CD14-positive monocyte (primary cell): ENCODE measurements at regions not wholly inside any gene's neighbourhood (a gene's known extent, or its start where the extent isn't known, plus 50 kb on each side); places are given as distances from the start of the nearest gene placed in this dataset.

Experiments used
- DNase-seq, 3 donors: peaks; one replicate each; pipeline ENCODE4 v3.0.0-alpha.2; 2011 to 2022
- H2AFZ ChIP-seq: 2 replicates; pipeline ENCODE4 v1.6.0; 2012; ENCODE audit warnings: mild to moderate bottlenecking, low read depth, low read length, inconsistent platforms; ENCODE audit not compliant: insufficient read depth, poor library complexity, severe bottlenecking
- H3K27ac ChIP-seq, 2 donors: 1 replicate in 1 of 2; 2 replicates in 1 of 2; pipeline ENCODE4 v1.5.1; 2012 to 2013; ENCODE audit warnings: low read length in 2 of 2, control low read depth in 1 of 2, inconsistent platforms in 1 of 2, low read depth in 1 of 2, mild to moderate bottlenecking in 1 of 2
- H3K27me3 ChIP-seq, 2 donors: one replicate each; pipeline versions ENCODE4 v1.6.0 to v1.6.1; 2011 to 2013; ENCODE audit warnings: low read length in 2 of 2; ENCODE audit not compliant: control insufficient read depth in 2 of 2, insufficient read depth in 2 of 2
- H3K36me3 ChIP-seq, 2 donors: replicated peaks in 1 of 2; 1 replicate in 1 of 2; 2 replicates in 1 of 2; pipeline versions ENCODE4 v1.5.1 to v1.6.1; 2012 to 2013; ENCODE audit warnings: low read length in 2 of 2, control low read depth in 1 of 2, inconsistent platforms in 1 of 2, mild to moderate bottlenecking in 1 of 2; ENCODE audit not compliant: insufficient read depth in 2 of 2, control insufficient read depth in 1 of 2
- H3K4me1 ChIP-seq, 2 donors: 1 replicate in 1 of 2; 2 replicates in 1 of 2; pipeline versions ENCODE4 v1.5.1 to v1.6.1; 2012 to 2013; ENCODE audit warnings: low read length in 2 of 2, control low read depth in 1 of 2, inconsistent platforms in 1 of 2, mild to moderate bottlenecking in 1 of 2, moderate library complexity in 1 of 2; ENCODE audit not compliant: insufficient read depth in 2 of 2, control insufficient read depth in 1 of 2
- H3K4me2 ChIP-seq: replicated peaks from 2 replicates; pipeline ENCODE3; 2012; ENCODE audit warnings: low read length, moderate library complexity, mild to moderate bottlenecking; ENCODE audit not compliant: poor library complexity, severe bottlenecking; ENCODE audit errors: extremely low read depth
- H3K4me3 ChIP-seq, 3 experiments: fragments of 200-600 bp in 1 of 3; sonication (generic) in 1 of 3; replicated peaks in 1 of 3; 1 replicate in 2 of 3; 2 replicates in 1 of 3; pipeline ENCODE4 v1.5.1; 2011 to 2013; ENCODE audit warnings: low read length in 3 of 3, mild to moderate bottlenecking in 3 of 3, control low read depth in 2 of 3, low read depth in 2 of 3, inconsistent platforms in 1 of 3, moderate library complexity in 1 of 3
- H3K79me2 ChIP-seq: 2 replicates; pipeline ENCODE4 v1.6.0; 2012; ENCODE audit warnings: mild to moderate bottlenecking, control low read depth, inconsistent platforms, low read length, moderate library complexity; ENCODE audit not compliant: insufficient read depth
- H3K9ac ChIP-seq: 2 replicates; pipeline ENCODE4 v1.6.0; 2017; ENCODE audit warnings: low read length, mild to moderate bottlenecking; ENCODE audit not compliant: insufficient read depth, poor library complexity, severe bottlenecking
- H3K9me3 ChIP-seq, 2 donors: replicated peaks in 1 of 2; 1 replicate in 1 of 2; 2 replicates in 1 of 2; pipeline versions ENCODE4 v1.5.1 to v1.6.1; 2012 to 2013; ENCODE audit warnings: low read length in 2 of 2, control low read depth in 1 of 2; ENCODE audit not compliant: control insufficient read depth in 1 of 2, insufficient read depth in 1 of 2
- H4K20me1 ChIP-seq: 2 replicates; pipeline ENCODE4 v1.6.0; 2012; ENCODE audit warnings: mild to moderate bottlenecking, low read length, control low read depth, moderate library complexity; ENCODE audit not compliant: insufficient read depth
- H3K27ac Mint-ChIP-seq, 7 donors: one replicate each; pipeline ENCODE4 v1.8.0; 2020; ENCODE audit warnings: mild to moderate bottlenecking in 7 of 7, mixed read lengths in 7 of 7, moderate library complexity in 6 of 7, inconsistent platforms in 2 of 7
- H3K27me3 Mint-ChIP-seq, 3 donors: one replicate each; pipeline ENCODE4 v1.8.0; 2021 to 2022; ENCODE audit warnings: low read depth in 3 of 3, mild to moderate bottlenecking in 3 of 3, mixed read lengths in 3 of 3, moderate library complexity in 3 of 3, inconsistent platforms in 1 of 3
- H3K36me3 Mint-ChIP-seq, 2 donors: one replicate each; pipeline ENCODE4 v1.8.0; 2020; ENCODE audit warnings: mixed read lengths in 2 of 2, inconsistent platforms in 1 of 2, mild to moderate bottlenecking in 1 of 2
- H3K4me1 Mint-ChIP-seq: one replicate; pipeline ENCODE4 v1.8.0; 2020; ENCODE audit warnings: mild to moderate bottlenecking, mixed read lengths
- H3K4me3 Mint-ChIP-seq, 2 donors: one replicate each; pipeline ENCODE4 v1.8.0; 2020; ENCODE audit warnings: mild to moderate bottlenecking in 2 of 2, mixed read lengths in 2 of 2, moderate library complexity in 1 of 2
- H3K9me3 Mint-ChIP-seq, 7 donors: one replicate each; pipeline ENCODE4 v1.8.0; 2020 to 2022; ENCODE audit warnings: mixed read lengths in 7 of 7, mild to moderate bottlenecking in 6 of 7, moderate library complexity in 6 of 7, inconsistent platforms in 2 of 7
- CTCF ChIP-seq: fragments of 200-600 bp; IDR thresholded peaks from one replicate; pipeline ENCODE4 v1.8.0; 2022; ENCODE audit warnings: antibody characterized with exemption, mild to moderate bottlenecking
- WGBS: methylation state at CpG from one replicate; pipeline ENCODE4 v1.1.5; 2013; ENCODE audit warnings: missing lambda C conversion rate; ENCODE audit not compliant: insufficient coverage; 5-methylcytosine and 5-hydroxymethylcytosine counted together
- intact Hi-C, 2 donors: fragments of 100-400 bp; cut with micrococcal nuclease; formaldehyde crosslinking; loops; one replicate each; pipeline versions ENCODE4 v1.15.0 to v1.15.1; 2023

DNA sequence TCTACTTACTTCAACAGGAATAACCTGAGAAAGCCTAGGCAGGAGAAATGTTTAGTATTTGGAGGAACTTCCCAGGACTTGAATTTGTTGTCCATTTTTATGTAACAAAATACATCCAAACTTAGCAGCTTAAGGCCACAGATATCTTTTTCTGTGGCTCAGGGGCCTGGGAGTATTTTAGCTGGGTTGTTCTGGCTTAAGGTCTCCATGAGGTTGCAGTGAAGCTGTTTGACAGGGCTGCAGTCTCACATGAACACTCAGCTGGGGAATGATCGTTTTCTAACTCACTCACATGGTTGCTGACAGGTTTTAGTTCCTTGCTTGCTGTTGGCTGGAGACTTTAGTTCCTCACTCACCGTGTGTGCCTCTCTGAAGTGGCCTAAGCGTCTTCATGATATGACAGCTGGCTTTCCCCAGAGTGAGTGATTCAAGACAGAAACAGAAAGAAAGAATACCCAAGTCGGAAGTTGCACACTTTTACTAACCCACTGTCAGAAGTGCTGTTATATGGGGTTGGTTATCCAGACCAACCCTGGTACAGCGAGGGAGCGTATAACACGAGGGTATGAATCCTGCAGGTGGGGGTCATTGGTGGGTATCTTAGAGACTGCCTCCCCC lies 229.7 kb upstream of the TBL1XR1 start:
- Histone ChIP-seq H3K4me1 (peaks cover 45 to 54% of the 10 kb centered on the region in 2 donors), H3K27me3 (no peaks in the 10 kb centered on the region), H2AFZ (peak overlapping the region; percentile 43), H3K79me2 (no peaks in the 10 kb centered on the region), H3K4me2 (peak overlapping the region; percentile 41), H4K20me1 (no peaks in the 10 kb centered on the region), H3K9me3 (no peaks in the 10 kb centered on the region), H3K4me3 (peak overlapping the region in 2 of 3 experiments; percentile 27 to 37), H3K27ac (peak overlapping the region; percentile 15 to 75), H3K36me3 (no peaks in the 10 kb centered on the region), H3K9ac (no peak overlapping the region)
- Mint-ChIP-seq H3K27me3 (no peaks in the 10 kb centered on the region), H3K9me3 (peaks cover 0 to 5% (median 0%) of the 10 kb centered on the region in 7 donors), H3K4me1 (peaks cover 51% of the 10 kb centered on the region), H3K36me3 (no peaks in the 10 kb centered on the region), H3K27ac (peak overlapping the region; percentile 83 to 92 (median 88)), H3K4me3 (peak overlapping the region; percentile 52 to 60)
- WGBS, result 63% methylated on average over 3 of the region's 7 CpGs
- DNase-seq, result peak; percentile 72 to 89 (median 80)
- TF ChIP-seq CTCF, result no peak
- intact Hi-C loops, result loop anchor here in 1 of 2 donors (10.0 kb wide), 1 partner anchor 62 kb away; no protein-coding TSS in a partner anchor

DNA sequence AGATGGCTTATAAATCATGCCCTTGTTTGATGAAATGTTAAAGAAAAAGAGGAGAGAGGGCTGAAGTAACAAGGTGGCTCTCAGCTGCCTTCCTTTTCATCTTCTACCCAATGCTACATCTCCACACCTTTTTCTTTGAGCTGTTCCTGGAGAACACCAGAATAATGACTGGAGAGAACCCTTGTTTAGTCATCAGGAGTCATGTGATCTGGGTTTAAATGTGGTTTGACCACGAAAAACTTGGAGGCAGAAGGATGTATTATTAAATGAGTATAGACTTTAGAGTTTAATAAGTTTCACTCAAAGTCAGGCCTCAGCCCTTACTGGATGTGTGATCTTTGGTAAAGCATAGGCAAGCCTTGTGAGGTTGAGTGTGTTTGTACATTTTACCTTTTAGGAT lies 230.3 kb upstream of the TBL1XR1 start:
- DNase-seq, result peak; percentile 33 to 69 (median 46)
- Mint-ChIP-seq H3K4me1 (peaks cover 51% of the 10 kb centered on the region), H3K9me3 (peaks cover 0 to 5% (median 0%) of the 10 kb centered on the region in 7 donors), H3K4me3 (peak overlapping the region; percentile 52 to 60), H3K36me3 (no peaks in the 10 kb centered on the region), H3K27me3 (no peaks in the 10 kb centered on the region), H3K27ac (peak overlapping the region; percentile 83 to 92 (median 88))
- Histone ChIP-seq H3K4me2 (peak overlapping the region; percentile 41), H4K20me1 (no peaks in the 10 kb centered on the region), H3K36me3 (no peaks in the 10 kb centered on the region), H3K4me3 (peak overlapping the region in 1 of 3 experiments; percentile 37), H3K4me1 (peaks cover 45 to 54% of the 10 kb centered on the region in 2 donors), H3K9ac (no peak overlapping the region), H3K27ac (peak overlapping the region; percentile 15 to 75), H3K9me3 (no peaks in the 10 kb centered on the region), H3K27me3 (no peaks in the 10 kb centered on the region), H3K79me2 (no peaks in the 10 kb centered on the region), H2AFZ (no peak overlapping the region)
- intact Hi-C loops, result loop anchor here in 1 of 2 donors (10.0 kb wide), 1 partner anchor 63 kb away; no protein-coding TSS in a partner anchor
- TF ChIP-seq CTCF, result no peak
- WGBS, result 0% methylated on average over 1 of the region's 1 CpG
